ENCODE measurements at regions not wholly inside any gene's neighbourhood (a gene's known extent, or its start where the extent isn't known, plus 50 kb on each side); places are given as distances from the start of the nearest gene placed in this dataset.

DNA sequence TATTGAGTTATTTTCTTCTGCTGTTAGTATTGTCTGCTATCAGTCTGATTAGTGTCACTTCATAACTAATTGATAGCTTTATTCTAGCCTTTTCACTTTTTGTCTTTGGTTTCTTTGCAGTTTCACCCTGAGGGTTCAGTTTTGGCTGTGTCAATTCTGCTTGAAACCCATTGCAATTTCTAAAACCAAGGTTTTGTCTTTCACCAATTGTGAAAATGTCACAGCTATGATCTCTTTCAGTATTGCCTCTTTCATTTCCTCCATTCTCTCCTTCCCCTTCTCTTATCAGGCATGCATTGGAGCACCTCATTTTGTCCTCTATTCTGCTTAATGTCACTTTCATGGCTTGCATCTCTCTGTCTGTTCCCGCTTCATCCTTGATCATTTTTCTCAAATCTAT, 248.1 kb downstream of the YTHDC2 start:
- TF ChIP-seq CTCF (IDR thresholded peaks at IDR 0.05): no peak
- TF ChIP-seq POLR2A (IDR thresholded peaks at IDR 0.05): no peak
